Activated CD8-positive, alpha-beta memory T cell treated with anti-CD3 and anti-CD28 coated beads, Interleukin-2, amount 50 U/mL, for 24 hours (primary cell): ENCODE measurements at regions not wholly inside any gene's neighbourhood (a gene's known extent, or its start where the extent isn't known, plus 50 kb on each side); places are given as distances from the start of the nearest gene placed in this dataset.
"Not testable (repeated sequence)": the region's sequence is repeated elsewhere in the genome, so short reads cannot be mapped to it uniquely, and the experiment has no call there.

ENCODE experiments used
- DNase-seq: peaks from one replicate; pipeline ENCODE4 v3.0.0-alpha.2; 2020; ENCODE audit errors: extremely low read depth

DNA sequence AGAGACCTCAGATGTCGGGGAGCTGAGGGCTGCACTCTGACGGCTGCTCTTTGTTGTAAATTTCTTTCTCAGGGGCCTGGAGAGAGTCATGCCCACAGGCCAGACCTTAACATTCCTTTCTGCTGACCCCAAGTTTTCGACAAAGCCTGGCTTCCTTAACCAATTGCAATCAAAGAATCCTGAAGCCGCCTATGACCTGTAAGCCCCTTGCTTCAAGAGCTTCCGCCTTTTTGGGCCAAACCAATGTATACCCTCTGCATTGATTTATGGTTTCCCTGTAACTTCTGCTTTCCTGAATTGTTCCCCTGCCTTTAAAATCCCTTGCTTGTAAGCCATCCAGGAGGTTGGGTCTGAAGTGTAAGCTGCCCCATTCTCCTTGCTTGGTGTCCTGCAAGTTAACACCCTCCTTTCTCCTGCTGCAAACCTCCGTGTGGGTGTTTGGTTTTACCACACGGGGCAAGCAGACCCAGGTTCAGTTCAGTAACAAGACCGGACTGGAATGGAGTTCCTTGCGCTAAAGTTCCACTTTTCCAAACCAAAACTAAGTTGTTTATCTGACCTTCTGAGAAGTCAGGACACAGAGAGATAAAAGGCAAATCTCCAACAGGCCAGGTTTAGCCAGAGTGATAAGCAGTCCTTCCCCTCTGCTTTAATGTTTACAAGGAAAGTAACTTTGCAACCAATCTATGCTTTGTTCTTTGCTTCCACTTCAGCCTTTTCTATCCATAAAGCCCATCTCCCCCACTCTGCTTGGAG, 141.6 kb downstream of the KCNJ12 start:
- no peak for DNase-seq

DNA sequence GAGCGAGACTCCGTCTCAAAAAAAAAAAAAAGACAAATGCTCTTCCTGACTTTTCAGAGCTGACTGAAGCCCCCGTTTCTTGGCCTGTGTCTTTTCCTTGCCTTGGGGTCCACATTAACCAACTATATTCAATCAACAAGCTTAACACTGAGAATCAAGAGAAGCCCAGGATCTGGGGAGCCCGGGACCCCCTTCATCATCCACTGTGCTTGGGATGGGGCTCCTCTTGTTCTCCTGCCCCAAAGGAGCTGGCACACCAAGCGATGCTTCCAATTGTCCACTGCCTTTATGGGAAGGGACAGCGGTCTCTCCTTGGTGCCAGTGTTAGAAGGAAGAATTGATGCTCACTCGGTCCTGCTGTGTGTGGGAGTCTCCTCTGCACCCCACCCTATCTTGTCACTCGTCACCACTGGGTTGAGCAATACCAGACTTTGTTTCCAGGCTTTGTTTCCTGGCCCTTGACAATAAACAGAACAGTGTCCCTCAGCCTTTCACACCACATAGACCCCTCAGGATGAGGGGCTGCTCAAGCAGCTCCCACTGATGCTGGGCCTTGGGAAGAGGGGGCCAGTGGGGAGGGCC, 146.7 kb downstream of the KCNJ12 start:
- no peak for DNase-seq

DNA sequence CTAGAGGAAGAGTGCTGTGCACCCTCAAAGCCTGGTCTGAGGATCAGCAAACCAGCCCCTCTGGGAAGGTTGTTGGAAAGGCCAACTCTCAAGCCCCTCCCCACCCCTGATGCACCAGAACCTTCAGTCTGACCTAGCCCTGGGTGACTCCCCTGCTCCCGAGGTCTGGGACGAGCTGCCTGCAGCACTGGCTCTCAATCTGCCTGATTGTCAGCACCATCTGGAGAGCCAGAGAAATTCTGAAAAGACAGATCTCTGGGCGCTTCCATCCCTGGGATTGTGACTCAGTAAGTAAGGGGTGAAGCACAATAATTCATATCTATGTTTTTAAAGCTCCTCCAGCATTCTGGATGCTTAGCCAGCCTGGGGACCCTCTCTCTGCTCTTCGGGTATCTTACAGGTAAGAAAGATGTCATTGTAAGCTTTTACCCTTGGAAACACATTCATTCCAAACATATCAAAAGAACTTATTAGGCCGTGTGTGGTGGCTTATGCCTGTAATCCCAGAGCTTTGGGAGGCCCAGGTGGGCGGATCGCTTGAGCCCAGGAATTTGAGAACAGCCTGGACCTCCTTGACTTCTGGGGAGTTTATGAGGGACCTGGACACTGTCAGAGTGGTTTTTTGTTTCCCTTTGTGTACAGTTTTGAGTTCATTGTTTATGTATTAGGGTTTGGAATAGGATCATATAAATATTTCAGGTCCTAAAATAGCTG, 147.5 kb downstream of the KCNJ12 start:
- no peak for DNase-seq

DNA sequence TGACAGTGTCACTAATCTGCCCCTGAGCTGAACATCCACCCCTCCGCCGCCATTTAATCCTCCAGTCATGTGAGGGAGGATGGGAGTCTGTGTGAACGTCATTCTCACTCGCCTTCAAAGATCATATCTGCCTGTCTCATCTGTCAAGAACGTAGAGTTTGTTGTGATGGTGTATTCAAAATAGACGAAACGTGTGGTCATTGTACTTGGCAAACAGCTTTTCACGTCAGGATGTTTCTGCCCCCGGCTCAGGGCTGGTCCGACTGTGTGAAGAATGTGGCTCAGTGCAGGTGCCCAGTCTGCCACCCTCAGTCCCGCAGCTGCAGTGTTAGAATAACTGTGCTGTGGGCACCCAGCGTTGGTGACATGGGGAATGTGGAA, 148.0 kb downstream of the KCNJ12 start:
- DNase-seq, result no peak

DNA sequence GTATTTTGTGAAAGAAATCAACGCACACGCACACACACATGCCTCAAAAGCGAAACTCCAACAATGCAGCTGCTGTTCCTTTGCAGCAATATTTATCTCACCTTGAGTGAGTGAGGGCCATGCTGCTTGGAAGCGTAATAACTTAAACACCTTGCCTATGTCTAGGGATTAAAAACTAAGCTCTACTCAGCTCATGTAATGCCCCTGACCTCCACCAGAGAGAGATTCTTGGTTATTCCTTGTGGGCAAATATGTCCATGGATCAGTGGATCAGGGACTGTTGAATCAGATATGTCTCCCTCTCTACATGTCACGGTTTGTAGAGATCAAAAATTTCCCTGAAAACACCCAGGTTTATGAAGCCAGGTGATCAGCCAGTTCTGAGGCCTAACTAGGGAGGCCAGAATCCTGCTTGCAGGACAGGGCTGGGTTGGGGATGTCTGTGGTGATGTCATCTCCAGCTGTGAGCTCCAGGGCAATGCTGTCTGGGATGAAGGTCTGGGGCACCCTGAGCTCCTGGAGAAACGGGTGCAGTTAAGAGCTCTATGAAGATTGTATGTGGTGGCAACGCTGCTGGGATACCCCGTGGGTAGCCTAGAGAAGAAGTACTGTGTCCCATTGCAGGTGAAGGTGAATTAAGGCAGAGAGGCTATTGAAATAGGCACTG, 149.4 kb downstream of the KCNJ12 start:
- DNase-seq, result no peak

DNA sequence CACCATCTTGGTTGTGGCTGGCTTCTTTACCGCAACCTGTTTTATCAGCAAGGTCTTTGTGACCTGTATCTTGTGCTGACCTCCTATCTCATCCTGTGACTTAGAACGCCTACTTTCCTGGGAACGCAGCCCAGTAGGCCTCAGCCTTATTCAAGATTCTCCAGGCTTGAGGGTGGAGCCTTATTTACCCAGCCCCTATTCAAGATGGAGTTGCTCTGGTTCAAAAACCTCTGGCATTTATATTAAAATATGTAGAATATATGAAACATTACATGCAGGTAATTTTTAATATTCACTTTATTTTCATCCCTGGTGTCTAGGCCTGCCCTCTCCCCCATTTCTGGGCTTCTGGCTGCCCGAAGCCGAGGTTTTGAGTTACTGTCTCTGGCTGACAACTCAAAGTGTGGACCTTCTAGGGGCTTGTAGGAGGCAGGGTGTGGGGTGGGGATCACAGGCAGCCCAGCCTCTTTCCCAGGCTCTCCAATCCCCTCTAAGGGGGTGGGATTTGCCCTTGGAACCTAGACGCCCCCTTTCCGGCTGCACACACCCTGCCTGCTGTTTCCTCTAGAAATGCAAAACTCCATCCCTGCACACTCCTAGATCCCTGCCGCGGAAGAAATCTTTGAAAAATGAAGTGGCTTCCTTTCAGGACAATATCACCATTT, 152.0 kb downstream of the KCNJ12 start:
- DNase-seq, result no peak

DNA sequence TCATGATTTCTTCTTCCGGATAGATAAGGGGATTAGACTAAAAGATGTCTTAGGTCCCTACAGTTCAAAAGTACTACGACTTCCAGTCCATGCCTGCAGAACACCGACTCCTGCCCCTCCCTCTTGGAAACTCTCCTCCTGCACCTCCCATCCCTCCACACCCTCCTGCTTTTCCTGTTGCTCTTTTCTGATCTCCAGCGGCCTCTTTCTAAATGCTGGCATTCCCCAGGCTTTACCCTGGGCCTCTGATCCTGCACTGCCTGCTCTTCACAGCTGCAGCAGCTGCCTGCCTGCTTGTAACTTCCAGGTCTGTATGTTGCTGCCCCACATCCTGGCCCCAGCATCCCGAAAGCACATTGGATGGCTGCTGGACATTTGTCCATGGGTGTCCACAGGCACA, 154.2 kb downstream of the KCNJ12 start:
- DNase-seq, result no peak

DNA sequence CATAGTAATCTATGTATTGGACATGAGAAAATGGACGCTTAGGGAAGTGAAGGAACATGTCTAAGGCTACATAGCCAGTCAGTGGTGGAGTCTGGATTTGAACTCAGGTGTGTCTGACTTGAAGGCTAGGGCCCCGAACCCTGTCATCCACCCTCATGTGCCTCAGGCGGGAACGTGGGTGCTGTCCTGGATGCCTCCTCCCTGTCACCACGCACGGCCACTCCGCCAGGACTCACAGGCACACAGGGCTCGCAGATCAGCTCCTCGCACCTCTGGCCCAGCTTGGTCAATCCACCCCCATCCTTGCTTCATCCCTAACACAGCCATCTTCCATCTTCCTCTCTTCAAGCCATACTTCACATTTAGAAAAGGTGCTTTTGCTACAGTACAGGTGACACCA, 154.7 kb downstream of the KCNJ12 start:
- DNase-seq, result no peak

DNA sequence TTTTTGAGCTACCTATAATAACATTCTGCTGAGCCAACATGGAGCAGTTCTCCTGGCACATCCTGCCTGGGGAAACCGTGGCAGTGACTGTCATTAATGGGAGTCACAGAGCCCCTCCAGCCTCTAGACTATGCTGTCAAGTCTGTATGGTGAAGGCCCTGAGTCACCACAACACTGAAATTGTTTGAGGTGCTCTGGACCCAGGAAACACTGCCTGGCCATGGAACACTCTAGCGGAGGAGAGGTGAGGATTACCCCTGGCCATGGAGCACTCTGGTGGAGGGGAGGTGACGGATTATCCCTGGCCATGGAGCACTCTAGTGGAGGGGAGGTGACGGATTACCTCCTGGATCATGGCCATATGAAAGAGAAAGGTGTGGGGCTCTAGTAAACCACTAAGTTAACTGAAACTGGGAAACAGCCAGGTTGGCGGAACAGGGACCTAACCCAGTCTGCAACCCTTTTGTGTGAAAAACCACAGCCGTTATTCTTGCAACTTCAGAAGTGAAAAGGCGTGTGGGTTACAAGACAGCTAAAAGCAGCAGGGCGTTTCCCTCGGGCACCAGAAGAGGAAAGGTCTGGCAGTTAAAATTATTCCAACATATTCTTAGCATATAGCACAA, 156.7 kb downstream of the KCNJ12 start:
- DNase-seq, result no peak

DNA sequence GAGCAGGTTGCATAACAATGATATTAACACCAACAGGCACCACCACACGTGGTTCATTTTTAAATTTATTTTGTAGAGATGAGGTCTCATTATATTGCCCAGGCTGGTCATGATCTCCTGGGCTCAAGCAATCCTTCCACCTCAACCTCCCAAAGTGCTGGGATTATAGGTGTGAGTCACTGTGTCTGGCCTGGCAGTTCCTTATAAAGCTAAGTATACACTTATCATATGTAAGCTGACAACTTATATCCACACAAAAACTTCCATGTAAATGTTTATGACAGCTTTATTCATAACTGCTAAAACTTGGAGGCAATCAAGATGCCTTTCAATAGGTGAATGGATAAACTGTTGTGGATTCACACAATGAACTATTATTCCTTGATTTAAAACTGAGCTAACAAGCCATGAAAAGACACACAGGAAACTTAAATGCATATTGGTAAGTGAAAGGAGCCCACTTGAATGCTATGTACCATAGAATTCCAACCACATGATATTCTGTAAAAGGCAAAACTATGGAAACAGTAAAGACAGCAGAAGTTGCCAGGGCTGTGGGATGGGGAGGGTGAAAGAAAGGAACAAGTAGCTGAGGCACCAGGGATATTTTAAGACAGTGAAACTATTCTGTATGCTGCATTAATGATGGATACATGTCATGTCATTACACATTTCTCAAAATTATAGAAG, 156.5 kb upstream of the KCNJ18 start:
- DNase-seq, result no peak

DNA sequence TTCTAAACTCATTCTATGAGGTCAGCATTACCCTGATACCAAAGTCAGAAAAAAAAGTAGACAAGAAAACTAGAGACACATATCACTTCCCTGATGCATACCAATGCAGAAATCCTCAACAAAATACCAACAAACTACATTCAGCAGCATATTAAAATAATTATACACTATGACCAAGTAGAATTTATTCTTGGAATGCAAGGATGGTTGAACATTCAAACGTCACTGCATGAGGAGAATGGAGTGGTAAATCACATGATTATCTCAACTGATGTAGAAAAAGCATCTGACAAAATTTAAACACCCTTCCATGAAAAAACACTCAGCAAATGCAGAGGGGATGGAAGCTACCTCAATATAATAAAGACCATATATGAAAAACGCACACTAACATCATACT, 155.0 kb upstream of the KCNJ18 start:
- DNase-seq, result no peak

DNA sequence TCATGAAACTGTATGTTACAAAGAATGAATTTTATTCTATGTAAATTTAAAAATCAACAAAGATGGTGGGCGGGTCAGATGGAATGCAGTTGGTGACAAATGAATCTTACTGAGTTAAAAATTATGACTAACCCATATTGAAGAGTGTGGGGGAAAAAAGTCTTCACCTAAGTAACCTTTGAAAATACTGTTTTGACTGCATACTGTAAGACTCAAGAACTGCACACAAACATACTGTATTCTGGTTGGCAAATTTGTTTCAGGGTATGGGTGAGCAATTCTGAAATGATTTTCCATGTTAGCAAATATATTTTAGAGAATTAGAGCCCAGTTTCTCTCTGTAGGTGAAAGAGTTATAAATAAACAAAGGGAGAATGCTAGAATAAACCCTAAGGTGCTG, 153.7 kb upstream of the KCNJ18 start:
- DNase-seq, result no peak

DNA sequence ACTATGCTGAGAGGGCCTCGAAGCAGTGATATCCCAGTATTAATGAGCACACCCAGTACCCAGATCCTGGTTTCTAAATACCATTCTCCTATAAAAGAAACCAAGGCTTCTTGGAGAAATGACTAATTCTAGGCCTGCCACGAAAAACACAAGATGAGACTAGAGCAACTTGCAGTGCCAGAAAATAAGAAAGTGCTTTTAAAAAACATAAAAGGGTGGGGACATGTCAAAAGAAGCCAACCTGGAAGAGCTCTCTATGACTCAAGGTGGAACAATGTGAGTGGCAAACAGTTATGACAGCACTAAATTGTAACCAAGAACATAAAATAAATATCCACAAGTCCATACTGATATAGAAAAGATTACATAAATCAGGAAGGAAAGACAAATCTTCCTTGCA, 153.2 kb upstream of the KCNJ18 start:
- DNase-seq, result no peak

DNA sequence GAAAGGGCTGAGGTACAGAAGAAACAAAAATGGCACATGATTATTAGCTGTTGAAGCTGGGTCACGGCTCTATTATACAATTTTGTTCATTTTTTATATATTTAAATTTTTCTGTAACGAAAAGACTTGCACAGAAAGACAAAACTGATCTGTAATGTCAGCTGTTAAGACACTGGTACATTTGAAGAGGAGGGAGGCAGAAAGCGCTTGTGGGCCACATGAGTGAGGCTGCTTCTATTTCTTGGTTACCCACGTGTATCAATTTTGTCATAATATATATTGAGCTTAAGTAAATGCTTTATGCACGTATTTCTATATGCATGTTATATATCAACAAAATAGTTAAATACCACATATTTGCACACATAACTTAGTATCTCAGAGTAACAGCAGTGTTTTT, 151.8 kb upstream of the KCNJ18 start:
- no peak for DNase-seq

DNA sequence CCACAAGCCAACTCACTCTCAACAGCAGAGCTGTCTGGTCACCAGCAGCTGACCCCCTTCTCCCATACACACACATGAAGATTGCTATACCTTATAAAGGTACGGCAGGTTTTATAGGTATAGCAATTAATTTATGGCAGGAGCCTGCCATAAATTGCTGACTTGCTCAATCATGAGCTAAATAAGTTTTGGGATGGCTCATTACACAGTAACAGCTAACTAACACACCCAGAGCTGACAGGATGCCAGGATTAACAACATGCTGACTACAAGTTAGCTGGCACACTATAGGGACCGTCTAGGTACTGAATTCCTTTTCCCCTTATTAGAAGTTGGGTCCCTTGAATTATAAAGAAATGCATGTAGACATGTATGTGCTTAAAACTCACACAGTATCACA, 150.3 kb upstream of the KCNJ18 start:
- no peak for DNase-seq

DNA sequence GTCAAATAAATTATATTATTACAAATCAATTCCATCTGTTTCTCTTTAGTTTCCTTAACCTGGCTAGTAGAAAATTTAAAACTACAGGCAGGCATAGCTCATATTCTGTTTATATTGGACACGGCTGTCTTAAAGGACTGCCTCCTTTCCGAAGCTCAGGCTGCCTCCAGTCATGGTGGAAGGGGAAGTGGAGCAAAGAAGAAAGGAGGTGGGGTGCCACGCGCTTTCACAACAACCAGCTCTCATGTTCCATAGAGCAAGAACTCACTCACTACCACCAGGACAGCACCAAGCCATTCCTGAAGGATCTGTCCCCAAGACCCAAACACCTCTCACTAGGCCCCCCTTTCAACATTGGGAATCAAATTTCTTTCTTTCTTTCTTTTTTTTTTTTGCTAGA, 149.3 kb upstream of the KCNJ18 start:
- no peak for DNase-seq

DNA sequence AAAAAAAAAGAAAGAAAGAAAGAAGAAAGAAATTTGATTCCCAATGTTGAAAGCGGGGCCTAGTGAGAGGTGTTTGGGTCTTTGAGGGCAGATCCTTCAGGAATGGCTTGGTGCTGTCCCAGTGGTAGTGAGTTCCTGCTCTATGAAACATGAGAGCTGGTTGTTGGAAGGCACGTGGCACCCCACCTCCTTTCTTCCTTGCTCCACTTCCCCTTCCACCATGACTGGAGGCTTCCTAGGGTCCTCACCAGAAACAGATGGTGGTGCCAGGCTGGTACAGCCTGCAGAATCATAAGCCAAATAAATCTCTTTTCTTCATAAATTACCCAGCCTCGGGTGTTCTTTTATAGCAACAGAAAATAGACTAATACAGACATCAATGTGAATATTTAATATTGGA, 147.3 kb upstream of the KCNJ18 start:
- no peak for DNase-seq

DNA sequence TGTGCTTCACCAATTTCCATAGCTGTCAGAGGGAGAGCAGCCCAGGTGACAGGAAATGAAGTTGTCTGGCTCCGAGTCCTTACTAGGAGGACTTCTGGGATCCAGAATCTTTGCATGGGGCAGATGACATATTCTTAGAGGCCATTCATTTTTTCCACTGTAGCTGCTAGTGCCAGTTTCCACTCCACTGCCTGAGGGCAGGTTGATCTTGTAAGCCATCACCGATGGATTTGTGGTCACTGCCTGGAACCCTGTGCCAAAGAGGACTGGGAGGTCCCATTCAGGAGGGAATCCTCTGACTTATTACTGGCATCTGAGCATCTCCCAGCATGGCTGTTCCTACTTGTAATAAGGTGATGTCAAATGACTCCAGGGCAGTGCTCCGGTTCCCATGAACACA, 144.1 kb upstream of the KCNJ18 start:
- no peak for DNase-seq

DNA sequence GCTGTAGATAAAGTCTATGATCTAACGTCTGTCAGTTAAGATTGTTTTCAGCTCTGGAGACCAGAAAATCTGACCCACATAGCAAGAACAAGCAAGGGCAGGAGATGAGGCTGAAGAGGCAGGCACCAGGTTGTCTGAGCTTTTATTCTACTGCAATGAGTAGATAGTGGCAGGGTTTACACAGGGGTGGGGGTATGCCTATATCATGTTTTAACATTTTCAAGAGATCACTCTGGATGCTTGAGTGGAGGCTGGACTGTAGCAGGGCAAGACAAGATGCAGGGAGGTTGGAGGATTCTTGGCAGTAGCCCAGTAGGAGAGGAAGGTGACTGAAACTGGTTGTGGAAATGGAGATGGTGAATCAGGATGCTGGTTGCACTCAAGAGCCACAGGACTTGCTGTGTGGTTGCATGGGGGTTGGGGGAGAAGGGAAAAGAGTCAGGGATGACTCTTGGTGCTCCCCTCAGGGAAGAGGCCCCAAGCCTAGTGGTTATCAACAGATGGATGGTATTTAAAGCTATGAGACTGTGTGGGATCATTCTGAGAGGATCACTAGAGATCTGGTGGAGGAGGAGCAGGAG, 143.1 kb upstream of the KCNJ18 start:
- no peak for DNase-seq

DNA sequence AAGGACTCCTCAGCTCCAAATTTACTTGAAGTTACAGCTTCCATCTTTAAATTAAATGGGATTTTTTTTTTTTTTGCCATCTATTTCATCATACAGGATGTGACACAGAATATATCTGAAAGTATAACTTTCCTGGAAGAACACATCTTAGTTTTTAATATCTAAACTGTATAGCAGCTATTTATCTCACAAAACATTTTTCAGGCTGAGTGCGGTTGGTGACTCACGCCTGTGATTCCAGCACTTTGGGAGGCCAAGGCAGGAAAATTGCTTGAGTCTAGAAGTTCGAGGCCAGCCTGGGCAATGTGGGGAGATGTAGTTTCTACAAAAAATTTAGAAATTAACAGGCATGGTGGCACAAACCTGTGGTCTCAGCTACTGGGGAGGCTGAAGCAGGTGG, 142.3 kb upstream of the KCNJ18 start:
- not testable (repeated sequence) for DNase-seq
